Suprapubic skin (tissue), 4 donors: ENCODE measurements at regions not wholly inside any gene's neighbourhood (a gene's known extent, or its start where the extent isn't known, plus 50 kb on each side); places are given as distances from the start of the nearest gene placed in this dataset.

Source experiments
- DNase-seq, 2 donors: peaks; one replicate each; pipeline ENCODE4 v3.0.0-alpha.2; 2019; ENCODE audit warnings: low spot score in 2 of 2
- H3K27ac ChIP-seq: fragments of 200-600 bp; sonication (generic); one replicate; pipeline ENCODE4 v1.5.1; 2019
- H3K27me3 ChIP-seq: fragments of 200-600 bp; sonication (generic); one replicate; pipeline ENCODE4 v1.5.1; 2019
- H3K36me3 ChIP-seq: fragments of 200-600 bp; sonication (generic); one replicate; pipeline ENCODE4 v1.5.1; 2019
- H3K4me1 ChIP-seq: fragments of 200-600 bp; sonication (generic); one replicate; pipeline ENCODE4 v1.5.1; 2019
- H3K4me3 ChIP-seq: fragments of 200-600 bp; sonication (generic); one replicate; pipeline ENCODE4 v1.5.1; 2019; ENCODE audit warnings: mild to moderate bottlenecking
- H3K9me3 ChIP-seq: fragments of 200-600 bp; sonication (generic); one replicate; pipeline ENCODE4 v1.5.1; 2019
- CTCF ChIP-seq, 2 donors: fragments of 200-600 bp in 1 of 2; fragments of 450-650 bp in 1 of 2; sonication (generic) in 1 of 2; IDR thresholded peaks; one replicate each; pipeline ENCODE4 v1.5.1; 2016 to 2019; ENCODE audit warnings: antibody characterized with exemption in 2 of 2, mild to moderate bottlenecking in 1 of 2, moderate library complexity in 1 of 2
- EP300 ChIP-seq: sonication (generic); formaldehyde crosslinking; IDR thresholded peaks from one replicate; pipeline ENCODE4 v1.6.1; 2017; ENCODE audit warnings: antibody characterized with exemption
- POLR2A ChIP-seq, 2 donors: fragments of 450-650 bp; IDR thresholded peaks; one replicate each; pipeline ENCODE4 v1.6.1; 2017; ENCODE audit warnings: antibody characterized with exemption in 2 of 2, mild to moderate bottlenecking in 2 of 2, moderate library complexity in 2 of 2
- POLR2AphosphoS5 ChIP-seq, 3 donors: sonication (generic); formaldehyde crosslinking; IDR thresholded peaks; one replicate each; pipeline ENCODE4 v1.6.1; 2017; ENCODE audit warnings: antibody characterized with exemption in 3 of 3
- WGBS: methylation state at CpG from one replicate; pipeline ENCODE4 v1.1.5; 2018; 5-methylcytosine and 5-hydroxymethylcytosine counted together

GRCh38 chr18:56381196-56381595 lies 257.2 kb downstream of the TXNL1 start:
- Histone ChIP-seq H3K4me3 (no peak overlapping the region), H3K9me3 (no peaks in the 10 kb centered on the region), H3K4me1 (peaks cover 4% of the 10 kb centered on the region), H3K36me3 (no peaks in the 10 kb centered on the region), H3K27ac (no peak overlapping the region), H3K27me3 (no peaks in the 10 kb centered on the region)
- DNase-seq = no peak
- TF ChIP-seq EP300 (no peak), CTCF (IDR thresholded peaks at IDR 0.05) (no peak), POLR2AphosphoS5 (IDR thresholded peaks at IDR 0.05) (no peak), POLR2A (IDR thresholded peaks at IDR 0.05) (no peak)
- WGBS = 61% methylated on average over 3 of the region's 3 CpGs

- DNase-seq = no peak
- 86% methylated on average over 8 of the region's 8 CpGs for WGBS
- no peak for TF ChIP-seq POLR2A (IDR thresholded peaks at IDR 0.05)
These were observed 257.7 kb downstream of the TXNL1 start for GRCh38 chr18:56380685-56381084.

GRCh38 chr18:56379256-56379655 lies 259.1 kb downstream of the TXNL1 start:
- no peaks in the 10 kb centered on the region for H3K9me3 ChIP-seq
- peak overlapping the region; percentile 22 for H3K4me3 ChIP-seq
- TF ChIP-seq POLR2AphosphoS5 (IDR thresholded peaks at IDR 0.05) = no peak
- no peaks in the 10 kb centered on the region for H3K27me3 ChIP-seq
- peak overlapping the region; percentile 39 for H3K27ac ChIP-seq
- WGBS = 65% methylated on average over 6 of the region's 6 CpGs
- H3K36me3 ChIP-seq = no peaks in the 10 kb centered on the region
- H3K4me1 ChIP-seq = peaks cover 4% of the 10 kb centered on the region
- no peak for DNase-seq

More at GRCh38 chr18:56380685-56381084, 257.7 kb downstream of the TXNL1 start:
- peaks cover 4% of the 10 kb centered on the region for H3K4me1 ChIP-seq
- H3K36me3 ChIP-seq = no peaks in the 10 kb centered on the region
- H3K4me3 ChIP-seq = no peak overlapping the region
- H3K9me3 ChIP-seq = no peaks in the 10 kb centered on the region
- no peak overlapping the region for H3K27ac ChIP-seq
- H3K27me3 ChIP-seq = no peaks in the 10 kb centered on the region

GRCh38 chr18:56377231-56377630 lies 261.2 kb downstream of the TXNL1 start:
- Histone ChIP-seq H3K36me3 (no peaks in the 10 kb centered on the region), H3K27me3 (no peaks in the 10 kb centered on the region), H3K4me1 (peaks cover 11% of the 10 kb centered on the region), H3K9me3 (no peaks in the 10 kb centered on the region), H3K4me3 (no peak overlapping the region), H3K27ac (no peak overlapping the region)
- no peak for TF ChIP-seq POLR2A (IDR thresholded peaks at IDR 0.05)
- TF ChIP-seq CTCF (IDR thresholded peaks at IDR 0.05) = no peak
- no peak for TF ChIP-seq EP300
- TF ChIP-seq POLR2AphosphoS5 (IDR thresholded peaks at IDR 0.05) = no peak
- DNase-seq = no peak
- WGBS = 63% methylated on average over 9 of the region's 9 CpGs

GRCh38 chr18:56374007-56374655 lies 264.3 kb downstream of the TXNL1 start:
- Histone ChIP-seq H3K9me3 (no peaks in the 10 kb centered on the region), H3K27ac (no peak overlapping the region), H3K4me1 (peaks cover 11% of the 10 kb centered on the region), H3K36me3 (no peaks in the 10 kb centered on the region), H3K27me3 (no peaks in the 10 kb centered on the region), H3K4me3 (no peak overlapping the region)
- DNase-seq = no peak
- TF ChIP-seq POLR2AphosphoS5 (IDR thresholded peaks at IDR 0.05) (no peak), POLR2A (IDR thresholded peaks at IDR 0.05) (no peak), CTCF (IDR thresholded peaks at IDR 0.05) (no peak), EP300 (no peak)
- 61% methylated on average over 3 of the region's 3 CpGs for WGBS

GRCh38 chr18:56373601-56374000 lies 264.8 kb downstream of the TXNL1 start:
- Histone ChIP-seq H3K4me1 (peaks cover 9% of the 10 kb centered on the region), H3K27me3 (no peaks in the 10 kb centered on the region), H3K4me3 (no peak overlapping the region), H3K9me3 (no peaks in the 10 kb centered on the region), H3K36me3 (no peaks in the 10 kb centered on the region), H3K27ac (no peak overlapping the region)
- TF ChIP-seq POLR2A (IDR thresholded peaks at IDR 0.05) (no peak), EP300 (no peak), POLR2AphosphoS5 (IDR thresholded peaks at IDR 0.05) (no peak), CTCF (IDR thresholded peaks at IDR 0.05) (no peak)
- DNase-seq = no peak
- WGBS = 90% methylated on average over 2 of the region's 2 CpGs
